ENCODE measurements at regions not wholly inside any gene's neighbourhood (a gene's known extent, or its start where the extent isn't known, plus 50 kb on each side); places are given as distances from the start of the nearest gene placed in this dataset.
"Not testable (repeated sequence)": the region's sequence is repeated elsewhere in the genome, so short reads cannot be mapped to it uniquely, and the experiment has no call there.

DNA sequence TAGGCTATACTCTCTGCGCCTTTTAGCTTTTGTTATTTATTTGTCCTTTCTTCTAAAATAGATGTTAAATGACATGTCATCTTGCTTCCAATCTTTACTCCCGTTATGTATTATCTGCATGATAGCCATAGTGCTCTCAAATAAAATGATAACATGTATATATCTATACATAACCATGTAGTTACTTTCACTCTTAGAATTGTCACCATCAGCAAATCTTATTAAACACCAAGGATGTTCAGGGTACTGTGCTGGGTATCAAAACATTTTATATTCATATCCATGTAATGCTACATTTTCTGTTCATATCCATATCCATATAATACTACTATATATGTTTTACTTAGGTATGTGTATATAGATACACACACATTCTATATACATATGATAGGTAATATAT is 176.4 kb upstream of the CHST9 start:
- no peak for DNase-seq

DNA sequence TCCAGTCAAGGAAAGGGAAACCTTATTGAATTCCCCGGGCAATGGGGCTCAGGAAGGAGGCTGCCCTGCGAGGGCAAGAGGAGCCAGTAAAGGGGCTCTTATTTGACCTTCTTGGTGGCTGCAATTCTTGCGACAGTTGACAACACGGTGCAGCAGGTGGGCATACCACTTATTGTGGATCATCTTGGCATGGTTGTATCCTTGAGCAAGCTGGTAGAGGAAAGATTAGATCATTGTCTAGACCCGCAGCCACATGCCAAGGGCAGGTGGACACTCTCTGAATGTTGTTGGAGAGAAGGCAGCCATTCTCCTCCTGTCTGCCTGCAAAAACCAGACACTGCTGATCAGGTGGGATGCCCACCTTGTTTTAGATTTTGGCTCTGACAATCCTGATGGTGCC is 170.2 kb upstream of the CHST9 start:
- no peak for DNase-seq

DNA sequence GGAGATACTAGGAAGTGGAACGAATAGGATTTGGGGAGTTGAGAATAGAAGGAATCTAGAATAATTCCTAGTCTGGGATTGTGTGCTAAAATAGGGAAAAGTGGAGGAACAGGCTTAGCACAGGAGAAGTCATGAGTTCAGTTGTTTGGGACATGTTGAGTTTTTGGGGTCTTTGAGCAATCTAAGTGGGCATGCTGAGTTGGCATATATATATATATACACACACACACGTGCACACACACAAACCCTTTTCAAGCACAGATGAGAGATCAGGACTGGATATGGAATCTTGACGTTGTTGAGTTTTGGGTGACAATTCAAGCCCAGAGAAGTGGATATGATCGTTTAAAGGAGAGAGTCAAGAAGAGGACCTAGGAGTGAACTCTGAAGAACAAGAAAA is 168.2 kb upstream of the CHST9 start:
- DNase-seq = no peak

DNA sequence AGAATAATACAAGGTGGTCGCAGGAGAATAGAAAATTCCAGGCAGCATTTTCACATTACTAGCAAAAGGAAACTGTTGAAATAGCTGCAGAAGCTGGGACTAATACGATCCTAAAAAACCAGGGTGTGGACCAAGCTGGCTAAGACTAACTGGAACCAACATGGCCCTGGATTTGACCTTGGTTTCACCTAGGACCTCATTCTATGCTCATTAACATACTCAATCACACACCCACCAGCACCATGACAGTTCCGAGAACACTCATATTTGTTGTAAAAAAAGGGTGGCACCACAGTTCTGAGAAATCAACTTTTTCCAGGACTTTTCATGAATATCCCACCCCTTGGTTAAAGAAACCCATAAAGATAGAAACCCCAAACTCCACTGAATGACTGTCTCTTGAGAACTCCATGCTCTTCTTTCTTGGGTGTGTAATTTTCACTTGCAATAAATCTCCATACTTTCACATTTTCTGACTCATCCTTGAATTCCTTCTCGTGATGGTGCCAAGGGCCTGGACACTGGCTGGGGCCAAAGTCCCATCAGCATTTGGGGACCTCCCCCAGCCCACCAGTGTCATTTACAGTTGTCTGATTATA is 164.3 kb upstream of the CHST9 start:
- no peak for DNase-seq

DNA sequence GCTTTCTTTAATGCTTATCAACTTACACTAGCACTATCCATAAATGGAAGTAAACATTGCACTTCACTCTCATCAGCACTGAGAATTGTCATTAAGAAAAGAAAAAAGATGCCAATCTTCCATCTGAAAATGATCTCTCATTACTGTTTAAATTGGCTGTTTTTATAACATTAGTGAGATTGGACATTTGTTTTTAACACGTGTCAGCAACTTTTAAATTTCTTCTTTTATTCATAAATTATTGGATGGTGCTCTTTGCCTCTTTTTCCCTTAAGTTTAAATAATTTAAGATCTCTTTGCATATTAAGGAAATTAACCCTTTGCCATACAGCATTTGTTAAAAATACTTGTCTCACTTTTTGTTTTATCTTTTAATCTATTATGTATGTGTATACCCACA is 146.5 kb upstream of the CHST9 start:
- no peak for DNase-seq

DNA sequence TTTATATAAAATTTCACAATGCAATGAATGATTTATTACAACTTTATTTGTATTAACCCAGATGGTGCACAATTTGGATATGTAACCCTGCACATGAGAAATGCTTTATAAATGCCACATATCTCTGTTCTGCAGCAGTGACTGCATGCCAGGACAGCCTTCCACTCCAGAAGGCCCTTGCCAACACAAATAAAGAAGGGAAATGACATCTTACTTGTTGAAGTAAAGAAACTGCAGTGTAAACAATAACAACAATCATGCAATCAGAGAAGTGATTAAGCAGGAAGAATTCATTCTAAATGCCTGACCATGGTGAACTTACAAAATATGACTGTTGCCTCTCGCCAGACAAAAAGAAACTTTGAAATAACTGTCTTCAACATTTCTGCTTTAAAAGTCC is 129.9 kb upstream of the CHST9 start:
- no peak for DNase-seq

DNA sequence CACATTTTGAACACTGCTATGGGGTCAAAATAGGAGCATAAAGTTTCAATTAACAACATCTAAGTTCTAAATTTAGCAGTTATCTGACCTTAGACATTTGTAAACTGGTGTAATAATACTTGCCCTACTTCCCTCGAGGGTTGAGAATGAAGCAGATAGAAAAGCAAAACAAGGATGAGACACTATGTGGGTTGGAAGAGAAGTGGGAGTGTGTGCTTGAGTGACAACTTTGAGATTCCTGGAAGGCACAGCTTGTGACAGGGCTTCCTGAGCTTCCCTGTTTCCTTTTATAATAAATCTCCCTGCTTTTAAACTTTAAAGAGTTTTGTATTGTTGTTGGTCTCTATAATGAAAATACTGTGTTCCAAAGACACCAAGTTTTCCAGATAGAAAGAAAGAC is 128.6 kb upstream of the CHST9 start:
- DNase-seq = no peak

DNA sequence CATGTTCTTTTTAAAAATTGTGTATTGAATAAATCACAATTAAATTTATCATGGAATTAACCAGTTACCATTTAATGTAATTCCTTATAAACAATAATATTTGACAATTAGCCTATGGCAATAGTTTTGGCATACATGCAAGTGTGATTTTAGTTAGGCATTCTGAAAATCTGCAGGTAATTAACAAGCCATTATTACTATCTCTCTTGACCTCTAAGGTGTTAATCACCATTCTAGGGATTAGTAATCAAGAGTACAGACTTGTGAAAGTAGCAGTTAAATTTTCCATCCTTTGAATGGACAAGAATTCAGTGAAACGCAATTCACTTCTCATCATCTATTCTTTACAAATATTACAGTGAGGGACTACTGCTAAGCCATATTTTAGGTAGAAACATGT is 127.7 kb upstream of the CHST9 start:
- no peak for DNase-seq

DNA sequence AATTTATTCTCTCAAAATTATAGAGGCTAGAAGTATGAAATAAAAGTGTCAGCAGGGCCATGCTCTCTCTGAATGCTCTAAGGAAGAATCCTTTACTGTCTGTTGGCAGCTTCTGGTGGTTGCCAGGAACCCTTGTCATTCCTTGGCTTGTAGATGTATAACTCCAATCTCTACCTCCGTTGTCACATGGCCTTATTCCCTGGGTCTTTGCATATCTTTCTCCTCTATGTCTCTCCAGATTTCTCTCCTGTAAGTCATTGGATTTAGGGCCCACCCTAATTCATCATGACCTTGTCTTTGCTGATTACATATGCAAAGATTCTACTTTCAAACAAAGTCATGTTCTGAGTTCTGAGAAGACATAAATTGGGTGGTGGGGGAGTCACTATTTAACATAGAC is 127.0 kb upstream of the CHST9 start:
- DNase-seq = no peak

DNA sequence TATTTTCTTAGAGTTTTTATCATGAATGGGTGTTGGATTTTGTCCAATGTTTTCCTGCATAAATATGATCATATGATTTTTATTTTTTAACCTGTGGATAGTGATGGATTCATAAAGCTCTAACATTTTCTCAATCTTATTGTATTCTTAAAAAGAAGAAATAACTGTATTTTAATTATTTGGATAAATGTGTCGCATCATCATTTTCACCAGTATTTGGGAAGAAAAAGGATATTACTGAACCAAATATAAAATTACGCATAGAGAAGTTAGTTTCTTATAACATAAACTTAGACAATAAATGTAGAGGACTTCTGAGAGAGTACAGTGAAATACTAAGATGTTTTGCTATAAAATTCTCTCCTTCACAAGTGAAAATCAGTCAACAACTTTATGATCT is 126.0 kb upstream of the CHST9 start:
- no peak for DNase-seq

DNA sequence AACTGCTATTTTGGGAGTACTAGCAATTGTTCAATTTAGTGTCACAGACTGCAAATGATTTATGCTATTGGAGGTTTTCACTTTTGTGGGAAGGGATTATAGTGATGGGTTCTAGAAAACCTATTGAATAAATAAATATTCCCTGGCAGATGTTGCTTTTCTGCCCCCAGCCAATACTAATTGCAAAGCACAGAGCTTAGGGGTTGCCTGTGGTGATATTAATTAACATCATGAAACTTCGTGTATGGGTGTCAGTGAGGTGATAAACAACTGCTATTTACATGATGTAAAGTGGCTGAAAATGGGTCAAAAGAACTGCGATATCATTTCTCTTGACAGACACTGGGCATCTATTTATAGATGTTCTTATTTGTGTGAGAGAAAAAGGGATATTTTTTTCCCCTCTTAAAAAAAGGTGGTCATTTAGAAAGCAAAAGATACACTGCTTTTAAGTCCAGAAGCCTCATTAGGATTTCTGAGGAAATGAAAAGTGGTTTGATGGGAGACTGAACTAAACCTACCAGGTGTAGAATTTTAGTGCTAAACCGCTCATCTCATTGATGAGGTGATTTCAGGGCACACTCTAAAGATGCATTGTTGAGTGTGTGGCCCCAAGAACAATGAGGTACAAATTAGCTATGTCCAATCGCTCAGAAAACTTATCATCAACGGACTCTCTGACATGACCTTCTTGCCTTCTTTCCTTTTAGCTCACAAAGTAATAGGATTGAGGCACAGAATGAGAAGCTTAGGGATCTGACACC is 116.7 kb upstream of the CHST9 start:
- DNase-seq = no peak

DNA sequence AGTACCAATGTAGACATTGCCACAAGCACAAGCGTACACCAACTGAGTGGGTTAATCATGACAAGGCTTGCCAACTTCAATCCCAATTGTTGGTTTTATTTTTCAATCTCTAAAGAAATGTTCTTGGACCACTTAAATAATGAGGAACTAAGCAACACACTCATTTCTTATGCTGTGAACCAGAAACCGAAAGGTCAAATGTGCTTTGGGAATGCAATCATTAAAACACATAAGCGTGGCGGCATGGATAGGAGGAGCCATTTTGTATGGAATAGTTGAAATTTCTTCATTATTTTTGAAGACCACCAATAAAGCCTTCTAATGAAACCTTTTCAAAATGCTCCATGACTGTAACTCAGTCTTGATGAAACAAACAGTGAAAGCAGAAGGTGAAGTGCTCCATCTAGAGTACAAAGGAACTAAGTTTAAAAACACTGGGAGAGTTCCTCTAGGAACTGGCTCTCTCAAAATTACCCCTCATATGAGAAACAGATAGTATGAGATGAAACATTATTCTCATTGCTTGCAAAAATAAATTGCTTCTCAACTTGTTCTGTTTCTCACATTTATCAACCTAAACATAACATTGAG is 113.2 kb upstream of the CHST9 start:
- DNase-seq = no peak

DNA sequence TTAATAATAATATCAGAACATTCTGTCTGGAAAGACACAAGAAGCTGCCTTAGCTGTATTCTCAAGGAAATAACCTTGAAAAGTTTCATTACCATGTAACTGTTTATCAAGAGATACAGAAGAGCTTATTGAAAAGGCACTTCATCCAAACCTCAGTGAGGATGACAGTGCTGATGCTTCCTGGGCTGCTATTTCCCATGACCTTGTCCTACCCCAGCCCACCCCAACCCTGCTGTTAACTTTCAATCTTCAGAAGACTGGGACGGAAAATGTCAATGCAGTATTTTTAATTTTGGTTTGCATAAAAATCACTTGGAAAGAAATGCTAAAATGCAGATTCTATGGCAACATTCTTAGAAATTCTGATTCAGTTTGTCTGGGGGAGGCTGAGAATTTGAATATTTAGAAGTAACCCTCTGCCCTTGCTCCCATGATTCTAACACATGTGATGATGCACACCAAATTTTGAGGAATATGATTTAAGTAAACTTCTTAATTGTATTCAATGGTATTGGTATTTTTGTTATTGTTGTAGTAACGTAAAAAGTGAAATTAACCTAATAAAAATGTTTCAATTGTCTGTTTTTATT is 101.0 kb upstream of the CHST9 start:
- DNase-seq = not testable (repeated sequence)

DNA sequence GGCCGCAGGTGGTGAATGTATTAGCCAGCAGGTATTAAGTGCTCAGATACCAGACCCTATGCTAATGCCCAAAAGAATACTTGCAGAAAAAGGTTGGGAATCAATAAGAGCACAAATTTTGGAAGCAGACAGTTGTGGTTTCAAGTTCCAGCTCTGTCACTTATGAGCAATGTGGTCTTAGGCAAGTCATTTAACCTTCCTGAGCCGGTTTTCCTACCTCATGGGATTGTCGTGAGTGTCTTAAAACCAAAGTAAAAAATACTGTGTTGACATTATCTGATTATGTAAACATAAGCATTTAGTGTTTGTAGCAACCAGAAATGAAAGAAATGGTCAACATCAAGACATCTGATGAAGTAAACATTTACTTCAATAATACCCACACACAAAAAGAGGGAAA is 93.0 kb upstream of the CHST9 start:
- DNase-seq = no peak

DNA sequence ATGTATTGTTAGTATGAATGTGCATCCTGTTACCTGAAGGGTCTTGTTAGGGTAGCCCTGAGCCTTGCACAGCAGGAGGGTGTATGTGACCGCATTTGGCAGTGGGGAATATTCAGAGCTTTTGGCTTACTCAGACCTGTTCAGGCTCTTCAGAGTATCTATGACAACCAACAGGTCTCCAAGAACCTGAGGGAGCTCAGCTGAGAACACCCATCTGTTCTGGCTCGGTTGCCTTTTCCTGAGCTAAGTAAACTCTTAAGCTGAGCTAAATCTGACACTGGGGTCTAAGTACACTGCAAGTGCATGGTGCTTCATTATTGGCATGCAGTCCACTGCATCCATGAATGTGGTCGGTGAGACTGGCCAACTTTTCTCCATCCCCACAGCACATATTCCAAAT is 92.4 kb upstream of the CHST9 start:
- DNase-seq = no peak

DNA sequence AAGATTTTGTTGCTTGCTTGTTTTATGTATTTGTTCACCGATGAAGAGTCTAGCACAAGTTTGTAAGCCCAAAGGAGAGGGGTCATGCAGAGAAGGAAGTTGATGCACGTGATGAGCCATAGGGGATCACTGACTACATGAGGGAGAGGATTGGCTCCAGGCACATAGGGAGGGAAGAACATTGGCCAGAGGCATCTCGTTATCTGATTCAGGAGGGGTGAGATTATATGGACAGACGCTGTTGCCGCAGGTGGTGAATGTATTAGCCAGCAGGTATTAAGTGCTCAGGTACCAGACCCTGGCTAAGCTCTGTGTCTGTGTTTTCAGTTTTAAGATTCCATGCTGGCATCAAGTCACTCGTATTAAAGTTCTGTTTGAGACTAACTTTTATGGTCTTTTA is 91.8 kb upstream of the CHST9 start:
- DNase-seq = no peak

DNA sequence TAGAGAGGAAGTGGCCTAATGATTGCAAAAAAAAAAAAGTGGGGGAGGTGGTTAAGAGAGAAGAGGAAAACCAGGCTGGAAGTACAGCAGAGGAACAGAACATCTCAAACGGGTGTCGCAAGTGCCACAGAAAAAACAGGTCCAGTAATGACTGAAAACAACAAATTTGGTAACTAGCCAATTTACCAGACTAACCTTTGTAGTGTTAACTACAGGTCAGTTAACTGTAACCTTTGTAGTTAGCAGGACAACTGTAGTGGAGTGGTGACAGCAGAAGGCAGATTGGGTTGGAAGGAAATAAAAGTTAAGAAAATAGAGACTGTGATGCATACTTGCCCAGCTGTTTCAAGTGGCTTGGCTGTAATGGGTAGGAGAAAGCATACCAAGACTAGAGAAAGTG is 91.4 kb upstream of the CHST9 start:
- DNase-seq = no peak

DNA sequence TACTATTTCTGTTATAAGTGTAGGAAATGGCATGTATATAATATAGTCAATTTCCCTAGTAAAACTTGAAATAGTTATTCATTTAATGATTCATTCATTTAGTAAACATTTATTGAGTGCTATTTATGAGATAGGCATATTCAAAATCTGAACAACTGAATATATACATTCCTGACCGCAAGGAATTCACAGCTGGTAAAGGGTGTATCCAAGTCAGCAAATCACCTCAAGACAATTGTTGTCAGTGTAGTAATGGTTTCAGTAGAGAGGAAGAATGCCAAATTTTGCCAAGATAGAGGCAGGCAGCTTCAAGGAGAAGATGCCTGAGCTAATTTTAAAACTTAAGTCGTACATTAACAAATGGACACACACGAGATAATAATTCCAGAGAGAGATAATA is 89.8 kb upstream of the CHST9 start:
- no peak for DNase-seq

DNA sequence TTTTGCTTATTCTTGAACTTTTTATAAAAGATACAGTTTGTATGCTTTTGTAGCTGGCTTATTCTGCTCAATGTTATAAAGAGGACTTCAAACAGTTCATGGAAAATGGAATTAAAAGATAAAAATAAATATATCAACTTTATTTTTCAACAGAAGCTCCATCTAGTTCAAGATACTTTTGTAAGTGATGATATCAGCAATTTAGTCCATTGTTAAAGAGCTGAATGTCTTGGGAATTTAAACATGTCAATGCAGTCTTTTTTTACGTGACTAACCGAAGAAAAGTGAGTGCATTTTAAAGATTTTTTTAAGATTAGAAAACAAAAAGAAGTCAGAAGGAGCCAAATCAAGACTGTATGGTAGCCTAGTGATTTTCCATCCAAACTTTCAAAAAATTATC is 85.4 kb upstream of the CHST9 start:
- DNase-seq = no peak

DNA sequence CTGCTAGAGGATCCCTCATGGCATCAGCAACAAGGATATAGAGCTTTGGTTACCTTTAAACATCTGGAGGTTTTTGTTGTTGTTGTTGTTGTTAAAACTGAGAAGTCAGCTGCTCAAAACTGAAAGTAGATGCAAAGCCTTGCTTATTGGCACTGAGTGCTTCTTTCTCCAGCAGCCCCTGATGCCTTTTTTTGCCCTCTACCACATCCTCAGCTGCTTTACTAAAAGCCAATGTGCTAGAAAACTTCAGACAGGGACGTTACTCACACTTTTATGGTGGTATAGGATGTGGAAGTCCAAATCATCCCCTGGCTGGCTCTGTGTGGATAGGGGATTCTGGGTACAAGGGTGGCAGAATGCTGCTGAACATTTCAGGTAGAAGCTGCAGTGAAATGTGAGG is 78.3 kb upstream of the CHST9 start:
- no peak for DNase-seq

DNA sequence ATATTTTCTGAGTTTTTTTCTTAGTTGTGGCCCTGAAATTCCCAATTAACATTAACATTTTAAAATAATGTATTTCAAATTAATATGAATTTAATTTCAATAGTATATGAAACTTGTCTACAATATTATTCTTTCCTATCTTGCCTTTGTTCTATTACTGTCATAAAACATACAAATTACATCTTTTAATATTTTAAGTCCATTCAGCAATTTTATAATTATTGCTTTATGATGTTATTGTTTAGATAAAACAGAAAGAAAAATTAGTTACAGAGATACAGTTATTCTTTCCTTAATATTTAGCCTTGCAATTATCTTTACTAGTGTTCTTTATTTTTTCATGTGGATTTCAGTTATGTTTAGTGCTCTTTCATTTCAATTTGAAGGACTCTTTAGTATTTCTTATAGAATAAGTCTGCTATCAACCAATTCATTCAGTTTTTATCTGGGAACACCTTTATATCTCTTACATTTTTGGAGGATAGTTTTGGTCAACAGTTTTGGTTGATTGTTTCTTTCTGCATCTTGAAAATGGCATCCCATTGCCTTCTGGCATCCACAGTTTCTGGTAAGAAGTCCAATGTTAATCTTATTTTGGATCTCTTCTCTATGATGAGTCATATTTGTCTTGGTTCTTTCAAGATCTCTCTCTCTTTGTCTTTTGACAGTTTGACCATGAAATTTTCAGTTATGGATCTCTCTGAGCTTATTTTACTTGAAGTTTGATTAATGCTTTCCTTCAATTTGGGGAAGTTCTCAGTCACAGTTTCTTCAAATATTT is 76.9 kb upstream of the CHST9 start:
- DNase-seq = no peak

DNA sequence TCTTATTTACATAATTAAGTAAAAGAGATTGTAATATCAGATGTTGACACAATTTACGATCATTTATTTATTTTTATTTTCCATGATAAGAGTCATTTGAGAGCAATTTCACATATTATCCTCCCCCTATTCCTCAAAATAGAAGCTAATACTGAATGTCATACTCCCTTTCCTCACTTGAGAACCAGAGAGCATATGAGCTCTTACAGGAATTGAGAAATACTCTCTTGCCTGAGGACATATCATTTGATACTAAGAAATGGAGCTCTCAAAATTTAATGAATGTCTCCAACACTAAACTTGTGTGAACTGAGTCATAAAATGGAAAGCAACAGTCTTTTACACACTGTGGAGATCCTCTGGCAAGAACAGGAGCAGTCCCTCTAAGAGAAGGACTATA is 68.5 kb upstream of the CHST9 start:
- no peak for DNase-seq

DNA sequence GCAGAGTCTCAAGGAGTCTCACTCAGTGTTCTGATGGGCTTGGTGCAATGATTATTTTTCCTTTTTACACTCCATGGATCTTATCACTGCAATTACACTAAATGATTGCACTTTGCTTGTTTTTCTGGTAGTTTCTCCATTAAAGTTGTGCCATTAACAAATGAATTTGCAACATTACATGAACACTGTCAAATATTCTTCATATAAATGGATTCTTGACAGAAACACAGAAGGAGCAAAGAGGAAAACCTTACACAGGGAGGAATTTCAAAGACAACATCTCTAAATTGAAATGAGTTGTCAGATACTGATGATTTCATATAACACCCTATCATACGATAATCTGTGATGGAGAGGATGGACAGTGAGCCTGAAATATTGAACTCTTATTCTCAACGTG is 65.4 kb upstream of the CHST9 start:
- DNase-seq = no peak

DNA sequence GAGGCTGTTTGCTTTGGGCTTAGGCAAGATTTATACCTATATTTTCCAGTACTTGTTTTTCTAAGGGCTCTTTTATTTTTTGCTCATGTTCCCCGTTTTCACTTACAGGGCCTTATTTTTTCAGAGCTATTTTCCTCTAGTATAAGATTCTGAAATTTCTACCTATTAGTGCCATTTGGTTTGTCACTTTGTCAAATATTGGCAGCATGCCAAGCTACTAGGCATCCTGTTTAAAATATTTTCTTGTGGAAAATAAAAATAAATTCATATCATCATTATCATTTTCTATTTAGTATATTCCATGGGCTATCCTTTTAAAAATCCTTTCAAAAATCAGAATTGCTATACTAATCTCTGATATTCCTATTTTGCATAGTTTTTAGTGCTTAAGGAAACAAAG is 64.8 kb upstream of the CHST9 start:
- DNase-seq = no peak

Measured in NCI-H1436 (cell line).